ENCODE measurements at regions not wholly inside any gene's neighbourhood (a gene's known extent, or its start where the extent isn't known, plus 50 kb on each side); places are given as distances from the start of the nearest gene placed in this dataset.
A peak's percentile ranks its signal among the peaks of the same experiment; 100 is the strongest.

- no peak for DNase-seq
These were observed 234.0 kb upstream of the CXCL12 start for GRCh38 chr10:44618910-44619309.

- no peak for DNase-seq
These were observed 234.6 kb upstream of the CXCL12 start for GRCh38 chr10:44619521-44619920.

GRCh38 chr10:44619975-44620374, 235.1 kb upstream of the CXCL12 start:
- DNase-seq, result peak in 2 of 3 donors; percentile 25 to 47

- DNase-seq, result peak in 1 of 3 donors; percentile 57
These were observed 242.9 kb upstream of the CXCL12 start for GRCh38 chr10:44627591-44628354.

GRCh38 chr10:44628921-44629320, 244.0 kb upstream of the CXCL12 start:
- DNase-seq, result peak in 2 of 3 donors; percentile 48 to 66

- DNase-seq, result no peak
These were observed 250.3 kb upstream of the CXCL12 start for GRCh38 chr10:44635176-44635575.

GRCh38 chr10:44636625-44637024, 251.7 kb upstream of the CXCL12 start:
- DNase-seq, result no peak

- no peak for DNase-seq
These were observed 255.5 kb upstream of the CXCL12 start for GRCh38 chr10:44640429-44640828.

- DNase-seq, result no peak
These were observed 262.6 kb upstream of the CXCL12 start for GRCh38 chr10:44647473-44647872.

GRCh38 chr10:44647877-44648542, 263.1 kb upstream of the CXCL12 start:
- DNase-seq, result peak in 2 of 3 donors; percentile 52 to 67

- DNase-seq, result peak; percentile 43 to 79 (median 61)
These were observed 260.2 kb upstream of the TMEM72 start for GRCh38 chr10:44650691-44651661.

GRCh38 chr10:44651834-44652233, 259.3 kb upstream of the TMEM72 start:
- DNase-seq, result peak; percentile 65 to 83 (median 74)

- peak in 1 of 3 donors; percentile 67 for DNase-seq
These were observed 251.8 kb upstream of the TMEM72 start for GRCh38 chr10:44659320-44659719.

GRCh38 chr10:44660271-44660670, 250.9 kb upstream of the TMEM72 start:
- DNase-seq, result no peak

GRCh38 chr10:44662051-44662450, 249.1 kb upstream of the TMEM72 start:
- peak in 1 of 3 donors; percentile 82 for DNase-seq

- DNase-seq, result no peak
These were observed 242.8 kb upstream of the TMEM72 start for GRCh38 chr10:44668336-44668735.

GRCh38 chr10:44671319-44671718, 239.8 kb upstream of the TMEM72 start:
- no peak for DNase-seq

- no peak for DNase-seq
These were observed 237.7 kb upstream of the TMEM72 start for GRCh38 chr10:44673245-44673983.

GRCh38 chr10:44674536-44675386, 236.4 kb upstream of the TMEM72 start:
- peak in 1 of 3 donors; percentile 64 for DNase-seq

- no peak for DNase-seq
These were observed 235.7 kb upstream of the TMEM72 start for GRCh38 chr10:44675387-44675874.

Data from muscle of back (tissue), 3 donors.